GM21576 (cell line): ENCODE measurements at regions not wholly inside any gene's neighbourhood (a gene's known extent, or its start where the extent isn't known, plus 50 kb on each side); places are given as distances from the start of the nearest gene placed in this dataset.

ENCODE experiments used
- ATAC-seq: cut with Tn5 transposase; IDR thresholded peaks from one replicate; pipeline ENCODE4 v1.9.1; 2021; ENCODE audit warnings: mild to moderate bottlenecking, moderate library complexity; ENCODE audit not compliant: unreplicated experiment

DNA sequence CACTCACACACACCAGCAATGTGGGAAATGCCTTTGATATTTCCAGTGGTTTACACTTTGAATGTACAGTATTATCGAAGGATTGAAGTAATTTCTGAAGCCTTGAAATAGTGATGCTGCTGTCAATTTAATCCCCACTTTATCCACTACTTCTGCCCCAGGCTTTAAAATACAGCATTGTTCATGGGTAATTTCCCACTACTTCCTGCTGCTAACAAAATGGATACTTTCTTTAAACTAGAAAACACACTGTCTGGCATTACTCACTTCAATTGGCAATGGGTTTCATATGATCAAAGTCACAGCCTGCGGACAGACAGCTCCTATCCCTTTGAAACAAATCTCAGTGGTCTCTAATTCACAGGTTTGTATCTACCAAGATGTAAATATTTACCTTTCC lies 292.2 kb downstream of the CDH11 start:
- no peak for ATAC-seq

- no peak for ATAC-seq
Measured at GRCh38 chr16:64826374-64826773, 295.5 kb downstream of the CDH11 start.

- no peak for ATAC-seq
Measured at GRCh38 chr16:64823481-64824075, 298.3 kb downstream of the CDH11 start.

DNA sequence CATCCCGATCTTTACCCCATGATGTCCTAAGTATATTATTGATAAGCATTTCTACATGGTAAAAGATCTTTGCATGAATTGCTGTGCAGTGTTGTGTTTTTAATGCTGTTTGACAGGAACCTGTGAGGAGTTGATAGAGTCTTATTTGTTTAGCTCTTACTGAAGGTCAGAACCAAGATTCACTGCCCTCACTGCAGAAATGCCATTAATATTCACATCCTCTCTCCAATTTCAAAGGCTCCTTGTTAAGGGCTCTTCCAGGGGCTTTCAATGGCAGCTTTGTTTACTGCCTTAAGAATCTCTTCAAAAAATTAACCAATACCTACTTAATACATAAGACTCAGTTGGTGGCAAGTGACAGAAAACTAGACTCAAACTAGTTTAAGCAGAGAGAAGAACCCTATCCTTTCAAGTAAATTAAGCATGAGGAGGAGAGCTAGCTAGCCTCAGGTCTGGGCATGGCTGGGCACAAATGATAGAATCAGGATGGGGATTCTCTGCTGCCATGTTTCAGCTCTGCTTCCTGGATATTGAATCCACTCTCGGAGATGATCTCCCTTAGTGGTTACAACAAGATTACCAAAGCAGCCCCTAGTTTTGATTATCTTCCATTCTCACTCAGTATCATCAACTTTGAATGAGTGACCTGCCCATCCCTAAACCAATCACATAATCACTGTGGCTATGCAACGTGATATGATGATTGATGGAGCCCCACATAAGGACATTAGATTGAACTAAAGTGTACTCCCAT lies 311.8 kb downstream of the CDH11 start:
- no peak for ATAC-seq

- no peak for ATAC-seq
Measured at GRCh38 chr16:64808474-64808873, 313.4 kb downstream of the CDH11 start.

- ATAC-seq = no peak
Measured at GRCh38 chr16:64791756-64792155, 330.1 kb downstream of the CDH11 start.

- no peak for ATAC-seq
Measured at GRCh38 chr16:64784635-64785034, 337.2 kb downstream of the CDH11 start.

GRCh38 chr16:64782484-64782883 lies 339.4 kb downstream of the CDH11 start:
- no peak for ATAC-seq

DNA sequence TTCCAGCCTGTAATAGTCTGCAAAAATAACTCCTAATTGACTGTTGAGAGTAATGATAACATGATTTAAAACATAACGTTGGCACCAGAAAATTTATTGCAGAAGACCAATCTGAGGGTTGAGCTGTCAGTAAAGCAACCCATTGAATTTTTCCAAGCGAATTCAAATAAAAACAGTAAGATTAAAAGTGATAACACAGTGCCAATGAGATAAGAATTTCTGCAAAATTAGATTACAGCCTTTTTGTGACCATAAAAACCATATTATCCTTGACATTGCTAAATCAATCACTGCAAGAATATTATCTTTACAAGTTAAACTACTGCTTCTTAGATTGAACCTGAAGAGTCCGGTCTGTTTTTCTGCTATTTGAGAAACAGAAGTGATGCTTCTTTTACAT lies 341.4 kb downstream of the CDH11 start:
- no peak for ATAC-seq

DNA sequence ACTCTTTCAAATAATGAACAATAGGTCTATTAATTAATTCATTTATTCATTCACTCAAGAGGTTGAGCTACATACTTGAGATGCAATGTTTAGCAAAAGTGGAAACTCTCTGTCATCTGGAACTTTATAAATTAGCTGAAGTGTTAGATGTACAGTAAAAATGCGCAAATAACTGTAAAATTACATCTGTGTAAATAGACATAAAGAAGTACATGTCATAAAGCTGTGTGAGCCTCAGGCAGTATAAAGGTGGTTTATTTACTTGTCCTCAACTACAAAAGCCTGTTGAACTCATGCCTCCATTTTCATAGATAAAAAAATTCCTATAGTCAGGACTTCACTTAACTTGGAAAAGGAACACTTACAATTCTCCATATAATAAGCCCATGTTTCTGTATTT lies 343.1 kb downstream of the CDH11 start:
- ATAC-seq = no peak

DNA sequence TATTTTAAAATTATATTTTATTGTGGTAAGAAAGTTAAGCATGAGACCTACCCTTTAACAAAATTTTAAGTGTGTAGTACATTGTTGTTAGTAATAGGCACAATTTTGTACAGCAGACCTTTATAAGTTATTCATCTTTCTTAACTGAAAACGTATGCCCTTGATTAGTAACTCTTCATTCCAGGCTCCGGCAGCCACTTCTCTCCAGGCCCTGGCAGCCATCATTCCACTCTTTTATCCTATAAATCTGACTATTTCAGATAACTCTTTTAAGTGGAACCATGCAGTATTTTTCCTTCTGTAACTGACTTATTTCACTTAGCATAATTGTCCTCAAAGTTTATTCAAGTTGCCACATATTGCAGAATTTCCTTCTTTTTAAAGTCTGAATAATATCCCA lies 348.2 kb downstream of the CDH11 start:
- no peak for ATAC-seq

GRCh38 chr16:64773184-64773583 lies 348.7 kb downstream of the CDH11 start:
- no peak for ATAC-seq

DNA sequence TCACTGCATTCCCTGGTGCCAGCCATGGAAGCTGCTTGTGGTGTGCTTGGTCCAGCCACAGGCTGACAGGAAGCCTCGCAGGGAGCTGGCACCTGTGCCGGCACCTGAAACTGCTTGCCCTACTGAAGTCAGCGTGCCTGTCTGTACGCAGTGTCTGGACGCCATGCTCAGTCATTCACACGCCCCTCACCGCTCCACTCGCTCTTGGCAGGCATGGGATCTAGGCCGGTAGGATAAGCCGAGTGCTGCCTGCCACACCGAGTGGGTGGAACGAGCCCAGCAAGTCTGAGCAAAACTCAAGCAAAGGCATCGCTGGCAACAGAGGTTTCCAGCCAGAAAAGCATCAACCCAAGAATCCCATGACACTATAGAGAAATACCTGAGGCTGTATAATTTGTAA lies 350.6 kb downstream of the CDH11 start:
- ATAC-seq = no peak

DNA sequence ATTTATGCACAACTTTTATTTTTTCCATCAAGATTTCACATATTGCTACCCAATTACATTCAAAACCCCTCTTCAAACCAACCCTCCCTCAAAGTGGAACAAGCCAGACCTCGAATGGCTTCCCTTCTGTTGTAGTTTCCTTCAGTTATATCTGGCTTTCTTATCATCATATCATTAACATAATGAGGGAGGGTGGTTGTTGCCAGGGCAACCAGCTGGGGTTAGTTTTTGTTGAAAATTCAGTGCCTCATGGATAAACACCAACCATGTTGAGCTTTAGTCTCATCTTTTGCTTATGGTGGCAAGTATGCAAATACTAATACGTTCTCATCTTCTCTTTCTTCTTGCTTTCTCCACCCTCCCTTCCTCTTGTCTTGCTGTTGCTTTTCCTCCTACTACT lies 359.7 kb downstream of the CDH11 start:
- no peak for ATAC-seq

DNA sequence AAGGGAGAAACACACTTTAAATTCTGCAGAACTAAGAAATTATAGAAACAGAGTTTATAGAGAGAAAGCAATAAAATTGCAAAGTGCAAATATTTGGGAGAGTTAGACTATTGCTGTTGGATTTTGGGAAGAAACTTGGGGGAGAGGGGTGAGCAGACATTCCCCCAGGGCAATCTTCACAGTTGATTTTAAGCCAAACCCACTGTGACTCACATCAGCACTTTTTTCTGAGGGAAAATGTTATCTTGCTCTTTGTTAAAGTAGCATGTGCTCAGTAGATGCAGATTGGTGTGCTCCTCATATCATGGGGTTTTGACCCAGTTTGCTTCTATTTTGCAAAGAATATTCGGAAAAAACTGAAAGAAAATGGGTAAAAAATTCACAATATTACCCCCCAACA lies 367.6 kb downstream of the CDH11 start:
- ATAC-seq = no peak

- no peak for ATAC-seq
Measured at GRCh38 chr16:64751906-64752305, 370.0 kb downstream of the CDH11 start.

- no peak for ATAC-seq
Measured at GRCh38 chr16:64749346-64749745, 372.5 kb downstream of the CDH11 start.

DNA sequence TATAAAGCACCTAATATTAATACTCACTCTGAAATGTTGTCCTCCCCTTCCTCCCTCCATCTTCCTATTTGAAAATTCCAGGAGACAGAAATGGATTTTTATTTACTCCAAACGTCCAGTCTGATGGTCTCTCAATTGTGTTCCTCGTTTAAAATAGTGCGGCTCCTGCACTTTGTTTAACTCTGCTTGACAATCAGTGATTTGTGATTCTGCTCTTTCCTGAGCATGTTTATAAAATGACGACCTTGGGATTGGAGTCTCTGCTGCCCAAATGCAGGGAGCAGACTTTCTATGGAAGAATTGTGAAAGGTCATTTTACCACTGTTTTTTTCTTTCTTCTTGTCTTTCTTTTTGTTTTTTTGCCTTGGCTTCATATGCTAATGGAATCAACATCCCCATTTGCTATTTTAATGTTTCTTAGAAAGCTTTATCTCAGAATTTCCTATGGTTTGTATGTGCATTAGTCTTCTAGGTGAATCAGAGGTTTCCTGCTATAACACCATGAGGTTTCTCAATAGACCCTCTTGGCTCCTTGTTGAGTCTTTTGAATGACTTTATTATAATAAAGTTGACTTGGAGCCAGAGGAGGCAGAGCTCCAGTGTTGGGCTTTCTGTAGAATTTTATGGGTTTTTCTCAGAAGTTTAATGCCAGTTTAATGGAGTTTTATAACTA lies 376.5 kb downstream of the CDH11 start:
- no peak for ATAC-seq

GRCh38 chr16:64742455-64743223 lies 379.2 kb downstream of the CDH11 start:
- no peak for ATAC-seq

DNA sequence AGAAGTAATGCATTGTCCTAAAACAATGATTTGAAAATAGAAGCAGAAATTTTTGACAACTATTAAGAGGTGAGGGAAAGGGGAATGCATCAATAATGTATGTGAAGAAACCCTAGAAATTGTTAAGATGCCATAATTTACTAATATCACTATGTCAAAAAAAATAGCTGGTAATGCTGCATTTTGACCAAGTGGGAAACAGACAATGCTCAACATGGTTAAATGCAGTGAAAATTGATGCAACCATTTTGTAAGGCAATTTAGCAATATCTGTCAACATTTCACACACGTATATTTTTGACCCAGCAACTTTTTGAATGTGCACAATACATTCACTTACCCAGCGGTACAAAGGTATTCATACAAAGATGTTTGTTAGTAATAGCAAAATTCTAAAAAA lies 381.6 kb downstream of the CDH11 start:
- ATAC-seq = no peak

GRCh38 chr16:64738321-64738960 lies 383.4 kb downstream of the CDH11 start:
- ATAC-seq = no peak
